H9 (cell line): ENCODE measurements at regions not wholly inside any gene's neighbourhood (a gene's known extent, or its start where the extent isn't known, plus 50 kb on each side); places are given as distances from the start of the nearest gene placed in this dataset.

Source experiments
- DNase-seq: peaks from one replicate; pipeline ENCODE4 v3.0.0-alpha.2; 2017
- H2AFZ ChIP-seq: one replicate; pipeline ENCODE4 v1.6.1; 2013; ENCODE audit warnings: mild to moderate bottlenecking, low read length, control low read depth, moderate library complexity
- H2AK5ac ChIP-seq: 2 replicates; pipeline ENCODE4 v1.6.1; 2013; ENCODE audit warnings: low read length, control low read depth, mixed read lengths; ENCODE audit not compliant: insufficient read length
- H2BK120ac ChIP-seq: one replicate; pipeline ENCODE4 v1.6.1; 2013; ENCODE audit warnings: low read depth, mild to moderate bottlenecking, low read length, control low read depth, inconsistent platforms; ENCODE audit not compliant: poor library complexity, severe bottlenecking
- H2BK12ac ChIP-seq: 2 replicates; pipeline ENCODE4 v1.6.1; 2013; ENCODE audit warnings: low read length, control low read depth, mixed read lengths, low read depth; ENCODE audit not compliant: insufficient read length
- H2BK15ac ChIP-seq: 2 replicates; pipeline ENCODE4 v1.6.1; 2013; ENCODE audit warnings: low read depth, low read length, control low read depth
- H2BK20ac ChIP-seq: one replicate; pipeline ENCODE4 v1.6.1; 2013; ENCODE audit warnings: low read depth, mild to moderate bottlenecking, low read length, control low read depth, inconsistent platforms; ENCODE audit not compliant: poor library complexity, severe bottlenecking
- H2BK5ac ChIP-seq: 2 replicates; pipeline ENCODE4 v1.6.1; 2013; ENCODE audit warnings: low read length, control low read depth, mixed read lengths; ENCODE audit not compliant: insufficient read length
- H3K14ac ChIP-seq: 2 replicates; pipeline ENCODE4 v1.6.1; 2013; ENCODE audit warnings: low read length, control low read depth; ENCODE audit not compliant: insufficient read depth
- H3K18ac ChIP-seq: 2 replicates; pipeline ENCODE4 v1.6.1; 2013; ENCODE audit warnings: low read depth, mild to moderate bottlenecking, mixed read lengths, low read length, control low read depth; ENCODE audit not compliant: insufficient read length
- H3K23ac ChIP-seq: 2 replicates; pipeline ENCODE4 v1.6.1; 2013; ENCODE audit warnings: low read length, control low read depth, mixed read lengths, low read depth; ENCODE audit not compliant: insufficient read length
- H3K23me2 ChIP-seq: 2 replicates; pipeline ENCODE4 v1.6.1; 2013; ENCODE audit warnings: low read depth, mild to moderate bottlenecking, mixed read lengths, low read length, control low read depth; ENCODE audit not compliant: insufficient read length, poor library complexity, severe bottlenecking
- H3K27ac ChIP-seq: 2 replicates; pipeline ENCODE4 v1.5.1; 2013; ENCODE audit warnings: low read length, control low read depth, mixed read lengths, low read depth; ENCODE audit not compliant: insufficient read length
- H3K27me3 ChIP-seq: 2 replicates; pipeline ENCODE4 v1.6.1; 2013; ENCODE audit warnings: low read length, control low read depth, inconsistent platforms; ENCODE audit not compliant: insufficient read depth
- H3K4ac ChIP-seq: 2 replicates; pipeline ENCODE4 v1.6.1; 2013; ENCODE audit warnings: low read depth, mild to moderate bottlenecking, control low read depth, inconsistent platforms, low read length, moderate library complexity
- H3K4me1 ChIP-seq: 2 replicates; pipeline ENCODE4 v1.6.1; 2013; ENCODE audit warnings: low read length, control low read depth, inconsistent platforms; ENCODE audit not compliant: insufficient read depth
- H3K4me2 ChIP-seq: 2 replicates; pipeline ENCODE4 v1.6.1; 2013; ENCODE audit warnings: low read length, control low read depth, mixed read lengths; ENCODE audit not compliant: insufficient read length, insufficient read depth
- H3K56ac ChIP-seq: 2 replicates; pipeline ENCODE4 v1.6.1; 2013; ENCODE audit warnings: low read depth, mild to moderate bottlenecking, mixed read lengths, low read length, control low read depth; ENCODE audit not compliant: insufficient read length
- H3K79me1 ChIP-seq: 2 replicates; pipeline ENCODE4 v1.6.1; 2013; ENCODE audit warnings: low read depth, mild to moderate bottlenecking, moderate library complexity, low read length, control low read depth, inconsistent platforms; ENCODE audit not compliant: insufficient read depth, poor library complexity, severe bottlenecking
- H3K79me2 ChIP-seq: 2 replicates; pipeline ENCODE4 v1.6.1; 2013; ENCODE audit warnings: low read length, control low read depth, inconsistent platforms; ENCODE audit not compliant: insufficient read depth
- H3K9ac ChIP-seq: 2 replicates; pipeline ENCODE4 v1.6.1; 2013; ENCODE audit warnings: low read length, control low read depth, mixed read lengths; ENCODE audit not compliant: insufficient read length; ENCODE audit errors: extremely low read depth
- H3K9me3 ChIP-seq: one replicate; pipeline ENCODE4 v1.6.1; 2013; ENCODE audit warnings: low read depth, low read length, inconsistent platforms; ENCODE audit not compliant: control insufficient read depth
- H3T11ph ChIP-seq: one replicate; pipeline ENCODE4 v1.6.1; 2013; ENCODE audit warnings: mild to moderate bottlenecking, low read length, control low read depth, inconsistent platforms
- H4K20me1 ChIP-seq: one replicate; pipeline ENCODE4 v1.6.1; 2013; ENCODE audit not compliant: control insufficient read depth, insufficient read length, insufficient read depth
- H4K5ac ChIP-seq: 2 replicates; pipeline ENCODE4 v1.6.1; 2013; ENCODE audit warnings: low read depth, mild to moderate bottlenecking, mixed read lengths, low read length, control low read depth; ENCODE audit not compliant: insufficient read length
- H4K8ac ChIP-seq: replicated peaks from 2 replicates; pipeline ENCODE4 v1.6.1; 2013; ENCODE audit warnings: low read length, control low read depth, mixed read lengths, low read depth; ENCODE audit not compliant: insufficient read length
- H4K91ac ChIP-seq: 2 replicates; pipeline ENCODE4 v1.6.1; 2013; ENCODE audit warnings: low read depth, mild to moderate bottlenecking, moderate library complexity, mixed read lengths, low read length, control low read depth; ENCODE audit not compliant: insufficient read length
- H3K27ac Mint-ChIP-seq, 3 experiments: 2 replicates in 2 of 3; 3 replicates in 1 of 3; pipeline ENCODE4 v1.8.0; 2020 to 2021; ENCODE audit warnings: mixed read lengths in 3 of 3, mild to moderate bottlenecking in 1 of 3, moderate library complexity in 1 of 3
- H3K27me3 Mint-ChIP-seq: 2 replicates; pipeline ENCODE4 v1.8.0; 2021; ENCODE audit warnings: low read depth, mild to moderate bottlenecking, moderate library complexity, mixed read lengths
- H3K36me3 Mint-ChIP-seq, 3 experiments: 2 replicates in 2 of 3; 3 replicates in 1 of 3; pipeline ENCODE4 v1.8.0; 2020 to 2021; ENCODE audit warnings: low read depth in 3 of 3, mixed read lengths in 3 of 3; ENCODE audit not compliant: insufficient read depth in 1 of 3
- H3K4me1 Mint-ChIP-seq, 2 experiments: 2 replicates each; pipeline ENCODE4 v1.8.0; 2020; ENCODE audit warnings: mixed read lengths in 2 of 2
- H3K4me3 Mint-ChIP-seq, 2 experiments: 2 replicates in 1 of 2; 3 replicates in 1 of 2; pipeline ENCODE4 v1.8.0; 2020 to 2021; ENCODE audit warnings: mild to moderate bottlenecking in 2 of 2, mixed read lengths in 2 of 2, moderate library complexity in 1 of 2
- H3K9me3 Mint-ChIP-seq, 2 experiments: 2 replicates in 1 of 2; 3 replicates in 1 of 2; pipeline ENCODE4 v1.8.0; 2020; ENCODE audit warnings: mild to moderate bottlenecking in 2 of 2, mixed read lengths in 2 of 2, moderate library complexity in 1 of 2
- CTCF ChIP-seq: fragments of 200-600 bp; sonication (generic); conservative IDR thresholded peaks from 3 replicates; pipeline ENCODE4 v1.8.0; 2021; ENCODE audit warnings: antibody characterized with exemption, mild to moderate bottlenecking
- WGBS: extraction: QIAGEN DNeasy Blood & Tissue Kit; methylation state at CpG from one replicate; pipeline ENCODE4 v1.1.7; 2013; ENCODE audit warnings: missing lambda C conversion rate, low lambda C conversion rate, mixed read lengths; ENCODE audit not compliant: insufficient read length; ENCODE audit errors: extremely low coverage; 5-methylcytosine and 5-hydroxymethylcytosine counted together

DNA sequence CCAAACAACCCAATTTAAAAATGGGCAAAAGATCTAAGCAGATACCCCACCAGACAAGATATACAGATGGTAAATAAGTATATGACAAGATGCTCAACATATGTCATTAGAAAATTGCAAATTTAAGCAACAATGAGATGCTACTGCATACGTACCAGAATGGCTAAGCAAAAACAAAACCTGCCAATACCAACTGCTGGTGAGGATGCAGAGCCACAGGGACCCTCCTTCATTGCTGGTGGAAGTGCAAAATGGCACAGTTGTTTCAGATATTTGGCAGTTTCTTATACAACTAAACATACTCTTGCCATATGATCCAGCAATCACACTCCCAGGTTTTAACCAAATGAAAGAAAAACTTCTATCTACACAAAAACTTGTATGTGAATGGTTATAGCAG, 178.9 kb downstream of the BARX1 start:
- no peak overlapping the region for H2BK5ac ChIP-seq
- H4K5ac ChIP-seq: no peak overlapping the region
- no peaks in the 10 kb centered on the region for H3K9me3 ChIP-seq
- no peak for TF ChIP-seq CTCF
- Mint-ChIP-seq H3K36me3 (no peaks in the 10 kb centered on the region; a peak in 1 of 7 replicates), H3K27me3 (no peaks in the 10 kb centered on the region), H3K9me3 (peaks cover 0 to 2% of the 10 kb centered on the region in 2 experiments; a peak in 2 of 5 replicates), H3K4me1 (no peaks in the 10 kb centered on the region), H3K4me3 (no peak overlapping the region), H3K27ac (no peak overlapping the region)
- no peak overlapping the region for H2BK12ac ChIP-seq
- no peak overlapping the region for H3K56ac ChIP-seq
- H2AK5ac ChIP-seq: no peak overlapping the region
- H4K8ac ChIP-seq: no peak overlapping the region
- no peak overlapping the region for H3K23ac ChIP-seq
- H2AFZ ChIP-seq: no peak overlapping the region
- no peak overlapping the region for H3T11ph ChIP-seq
- H2BK120ac ChIP-seq: no peak overlapping the region
- H3K23me2 ChIP-seq: no peaks in the 10 kb centered on the region
- no peak for DNase-seq
- H3K4me2 ChIP-seq: no peak overlapping the region
- no peak overlapping the region for H3K9ac ChIP-seq
- no peak overlapping the region for H4K91ac ChIP-seq
- no peak overlapping the region for H3K27ac ChIP-seq
- no peak overlapping the region for H3K4ac ChIP-seq
- WGBS: no CpG with 5 or more reads among the region's 1 CpG
- no peaks in the 10 kb centered on the region for H3K79me1 ChIP-seq
- H2BK20ac ChIP-seq: no peak overlapping the region
- H3K14ac ChIP-seq: no peak overlapping the region
- H3K27me3 ChIP-seq: no peaks in the 10 kb centered on the region
- no peaks in the 10 kb centered on the region for H4K20me1 ChIP-seq
- H3K79me2 ChIP-seq: no peaks in the 10 kb centered on the region
- no peaks in the 10 kb centered on the region for H3K4me1 ChIP-seq
- H2BK15ac ChIP-seq: no peak overlapping the region
- H3K18ac ChIP-seq: no peak overlapping the region
